Transverse colon (tissue), 4 donors: ENCODE measurements at regions not wholly inside any gene's neighbourhood (a gene's known extent, or its start where the extent isn't known, plus 50 kb on each side); places are given as distances from the start of the nearest gene placed in this dataset.

Experiments used
- POLR2A ChIP-seq: fragments of 450-650 bp; IDR thresholded peaks from one replicate; pipeline ENCODE4 v1.6.1; 2016; ENCODE audit warnings: antibody characterized with exemption, mild to moderate bottlenecking, moderate library complexity
- POLR2AphosphoS5 ChIP-seq, 3 donors: sonication (generic); formaldehyde crosslinking; IDR thresholded peaks; one replicate each; pipeline ENCODE4 v1.6.1; 2016; ENCODE audit warnings: antibody characterized with exemption in 3 of 3
- TF ChIP-seq, protein P1 (sequence below), 5 experiments: fragments of 200-600 bp in 3 of 5; fragments of 450-650 bp in 2 of 5; sonication (generic) in 3 of 5; IDR thresholded peaks; 1 replicate in 2 of 5; 2 replicates in 3 of 5; pipeline ENCODE4 v1.5.1; 2016 to 2017; ENCODE audit warnings: antibody characterized with exemption in 5 of 5, inconsistent platforms in 3 of 5, mild to moderate bottlenecking in 2 of 5, moderate library complexity in 1 of 5

DNA sequence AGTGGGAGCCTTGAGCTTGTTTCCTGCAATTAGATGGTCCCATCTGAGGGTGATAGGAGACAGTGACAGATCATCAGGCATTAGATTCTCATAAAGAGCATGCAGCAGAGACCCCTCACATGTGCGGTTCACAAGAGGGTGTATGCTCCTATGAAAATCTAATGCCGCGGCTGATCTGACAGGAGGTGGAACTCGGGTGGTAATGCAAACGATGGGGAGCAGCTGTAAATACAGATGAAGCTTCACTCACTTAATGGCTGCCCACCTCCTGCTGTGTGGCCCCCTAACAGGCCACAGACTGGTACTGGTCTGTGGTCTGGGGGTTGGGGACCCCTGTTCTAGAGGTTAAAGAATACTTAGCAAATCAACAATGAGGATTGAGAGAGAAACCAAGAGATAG lies 201.5 kb upstream of the PITX2 start:
- TF ChIP-seq, protein P1, sequence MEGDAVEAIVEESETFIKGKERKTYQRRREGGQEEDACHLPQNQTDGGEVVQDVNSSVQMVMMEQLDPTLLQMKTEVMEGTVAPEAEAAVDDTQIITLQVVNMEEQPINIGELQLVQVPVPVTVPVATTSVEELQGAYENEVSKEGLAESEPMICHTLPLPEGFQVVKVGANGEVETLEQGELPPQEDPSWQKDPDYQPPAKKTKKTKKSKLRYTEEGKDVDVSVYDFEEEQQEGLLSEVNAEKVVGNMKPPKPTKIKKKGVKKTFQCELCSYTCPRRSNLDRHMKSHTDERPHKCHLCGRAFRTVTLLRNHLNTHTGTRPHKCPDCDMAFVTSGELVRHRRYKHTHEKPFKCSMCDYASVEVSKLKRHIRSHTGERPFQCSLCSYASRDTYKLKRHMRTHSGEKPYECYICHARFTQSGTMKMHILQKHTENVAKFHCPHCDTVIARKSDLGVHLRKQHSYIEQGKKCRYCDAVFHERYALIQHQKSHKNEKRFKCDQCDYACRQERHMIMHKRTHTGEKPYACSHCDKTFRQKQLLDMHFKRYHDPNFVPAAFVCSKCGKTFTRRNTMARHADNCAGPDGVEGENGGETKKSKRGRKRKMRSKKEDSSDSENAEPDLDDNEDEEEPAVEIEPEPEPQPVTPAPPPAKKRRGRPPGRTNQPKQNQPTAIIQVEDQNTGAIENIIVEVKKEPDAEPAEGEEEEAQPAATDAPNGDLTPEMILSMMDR (IDR thresholded peaks at IDR 0.05), result no peak
- TF ChIP-seq POLR2A (no peak), POLR2AphosphoS5 (IDR thresholded peaks at IDR 0.05) (no peak)
